HepG2 (cell line): ENCODE measurements at regions not wholly inside any gene's neighbourhood (a gene's known extent, or its start where the extent isn't known, plus 50 kb on each side); places are given as distances from the start of the nearest gene placed in this dataset.

ENCODE experiments used
- ATAC-seq: fragments of 200-7000 bp; cut with Tn5 transposase; 3 replicates; pipeline ENCODE4 v1.9.1; 2020; ENCODE audit warnings: mild to moderate bottlenecking, moderate library complexity
- BruUV-seq: library from RNA; stranded (reverse); fragments of 400-500 nt; replicated peaks from 2 replicates; lab custom pipeline; 2021; lab: Mats Ljungman, UMichigan
- CTCF ChIA-PET: fragments of 300-600 bp; formaldehyde crosslinking; extraction: SDS; loops from one replicate; lab custom pipeline; 2021; ENCODE audit warnings: low total read pairs, inconsistent platforms, low intra/inter-chr PET ratio; lab: Yijun Ruan, JAX
- POLR2A ChIA-PET: fragments of 350-600 bp; sonication (Branson Sonifier 250); formaldehyde crosslinking; loops from one replicate; lab custom pipeline; 2020; ENCODE audit warnings: antibody characterized with exemption, inconsistent platforms; lab: Yijun Ruan, JAX
- DNase-seq: peaks from one replicate; pipeline ENCODE4 v3.0.0-alpha.2; 2015; ENCODE audit warnings: low spot score
- FAIRE-seq: peaks from 3 replicates; lab custom pipeline; 2011; peaks lifted over from hg19 to GRCh38; lab: Jason Lieb, UNC
- H2AFZ ChIP-seq: one replicate; pipeline ENCODE4 v1.6.1; 2011; ENCODE audit warnings: low read length, inconsistent platforms
- H3K27ac ChIP-seq: fragments of 300-600 bp; 3 replicates; pipeline ENCODE4 v1.8.0; 2011; ENCODE audit warnings: mixed run types, mild to moderate bottlenecking, mixed read lengths, low read length, inconsistent platforms; ENCODE audit not compliant: insufficient read depth; ENCODE audit errors: extremely low read length
- H3K27me3 ChIP-seq, 2 experiments: fragments of 200-600 bp in 1 of 2; 2 replicates in 1 of 2; 3 replicates in 1 of 2; pipeline versions ENCODE4 v1.6.0 to v1.8.0; 2011; ENCODE audit warnings: low read length in 2 of 2, mild to moderate bottlenecking in 2 of 2, moderate library complexity in 2 of 2, inconsistent platforms in 1 of 2; ENCODE audit not compliant: insufficient read depth in 2 of 2, control insufficient read depth in 1 of 2
- H3K36me3 ChIP-seq, 2 experiments: fragments of 200-600 bp in 1 of 2; replicated peaks in 1 of 2; 2 replicates in 1 of 2; 3 replicates in 1 of 2; pipeline versions ENCODE4 v1.5.1 to v1.8.0; 2011; ENCODE audit warnings: low read length in 2 of 2, inconsistent platforms in 1 of 2; ENCODE audit not compliant: insufficient read depth in 2 of 2, control insufficient read depth in 1 of 2
- H3K4me1 ChIP-seq: 2 replicates; pipeline ENCODE4 v1.5.1; 2012; ENCODE audit warnings: low read length, inconsistent platforms; ENCODE audit not compliant: insufficient read depth
- H3K4me2 ChIP-seq: 2 replicates; pipeline ENCODE4 v1.6.0; 2011; ENCODE audit warnings: low read depth, low read length, inconsistent platforms
- H3K4me3 ChIP-seq, 3 experiments: fragments of 200-600 bp in 1 of 3; sonication (generic), shearing (Covaris generic) in 1 of 3; replicated peaks in 1 of 3; 2 replicates each; pipeline ENCODE4 v1.5.1; 2011 to 2016; ENCODE audit warnings: low read length in 3 of 3, inconsistent platforms in 2 of 3, low read depth in 2 of 3, mild to moderate bottlenecking in 2 of 3, control low read depth in 1 of 3, mixed read lengths in 1 of 3; ENCODE audit not compliant: insufficient read depth in 1 of 3
- H3K79me2 ChIP-seq: one replicate; pipeline ENCODE4 v1.6.1; 2011; ENCODE audit warnings: low read length, inconsistent platforms; ENCODE audit not compliant: insufficient read depth
- H3K9ac ChIP-seq: 2 replicates; pipeline ENCODE4 v1.6.0; 2011; ENCODE audit warnings: mild to moderate bottlenecking, low read depth, low read length, inconsistent platforms; ENCODE audit not compliant: insufficient read depth
- H3K9me3 ChIP-seq: 2 replicates; pipeline ENCODE4 v1.5.1; 2012; ENCODE audit warnings: mild to moderate bottlenecking, low read length
- H4K20me1 ChIP-seq: 2 replicates; pipeline ENCODE4 v1.6.0; 2011; ENCODE audit warnings: inconsistent platforms, mild to moderate bottlenecking, low read length, moderate library complexity; ENCODE audit not compliant: insufficient read depth
- FOXO1 ChIP-seq: sonication (generic); formaldehyde crosslinking; IDR thresholded peaks from 2 replicates; pipeline ENCODE4 v1.4.0; 2020; ENCODE audit warnings: missing genetic modification reagents
- HNRNPK ChIP-seq: fragments of 200-400 bp; formaldehyde crosslinking; IDR thresholded peaks from 2 replicates; pipeline ENCODE4 v1.6.1; 2018; ENCODE audit warnings: low read length, low read depth, moderate library complexity, mild to moderate bottlenecking; ENCODE audit not compliant: poor library complexity, severe bottlenecking
- NFE2 ChIP-seq: sonication (generic); formaldehyde crosslinking; IDR thresholded peaks from 2 replicates; pipeline ENCODE4 v1.4.0; 2020; ENCODE audit warnings: missing genetic modification reagents
- PCBP2 ChIP-seq: fragments of 200-400 bp; formaldehyde crosslinking; optimal IDR thresholded peaks from 2 replicates; pipeline ENCODE3; 2018; ENCODE audit warnings: low read length, low read depth; ENCODE audit not compliant: poor library complexity, severe bottlenecking
- SNAPC2 ChIP-seq: sonication (generic); formaldehyde crosslinking; IDR thresholded peaks from 2 replicates; pipeline ENCODE4 v1.8.1; 2022; ENCODE audit warnings: mild to moderate bottlenecking, missing genetic modification reagents
- ZFAT ChIP-seq: sonication (generic); formaldehyde crosslinking; conservative IDR thresholded peaks from 2 replicates; pipeline ENCODE4 v1.8.1; 2023; ENCODE audit warnings: missing genetic modification reagents, inconsistent platforms
- ZFP37 ChIP-seq: sonication (generic); formaldehyde crosslinking; IDR thresholded peaks from 2 replicates; pipeline ENCODE4 v1.4.0; 2020; ENCODE audit warnings: missing genetic modification reagents, borderline replicate concordance
- ZGPAT ChIP-seq: IDR thresholded peaks from 2 replicates; pipeline ENCODE4 v1.6.1; 2016; ENCODE audit warnings: mild to moderate bottlenecking
- ZNF225 ChIP-seq: sonication (generic); formaldehyde crosslinking; IDR thresholded peaks from 2 replicates; pipeline ENCODE4 v1.4.0; 2020; ENCODE audit warnings: mild to moderate bottlenecking, missing genetic modification reagents
- ZNF510 ChIP-seq: sonication (generic); formaldehyde crosslinking; IDR thresholded peaks from 2 replicates; pipeline ENCODE4 v1.4.0; 2020; ENCODE audit warnings: low read depth, mild to moderate bottlenecking, missing genetic modification reagents
- WGBS: methylation state at CpG from one replicate; pipeline ENCODE4 v1.1.6; 2017; ENCODE audit warnings: low lambda C conversion rate; 5-methylcytosine and 5-hydroxymethylcytosine counted together
- in situ Hi-C: cut with HindIII; loops from 2 replicates; pipeline ENCODE4 v1.10.0; 2017; ENCODE audit warnings: low pct_unique_long_range_greater_than_20kb; ENCODE audit not compliant: extremely low pct_ligation_motif_present
- intact Hi-C: fragments of 100-400 bp; cut with micrococcal nuclease; formaldehyde crosslinking; loops from one replicate; pipeline ENCODE4 v1.10.0; 2022; ENCODE audit not compliant: unreplicated experiment
- TF ChIP-seq, protein P1 (sequence below): sonication (generic); IDR thresholded peaks from 2 replicates; pipeline ENCODE4 v1.6.1; 2016; ENCODE audit warnings: low read depth, borderline replicate concordance
- TF ChIP-seq, protein P2 (sequence below): sonication (generic); formaldehyde crosslinking; IDR thresholded peaks from 2 replicates; pipeline ENCODE4 v1.4.0; 2020; ENCODE audit warnings: missing genetic modification reagents, mild to moderate bottlenecking, borderline replicate concordance
- TF ChIP-seq, protein P3 (sequence below): sonication (generic); formaldehyde crosslinking; IDR thresholded peaks from 2 replicates; pipeline ENCODE4 v1.8.1; 2023; ENCODE audit warnings: missing genetic modification reagents, inconsistent platforms, borderline replicate concordance

GRCh38 chr22:35483730-35484129 lies 56.9 kb upstream of the RASD2 start:
- Histone ChIP-seq H3K4me1 (no peaks in the 10 kb centered on the region), H3K36me3 (no peaks in the 10 kb centered on the region), H3K4me3 (no peak overlapping the region), H3K27me3 (peaks cover 1 to 52% of the 10 kb centered on the region in 2 experiments; a peak in 3 of 5 replicates), H3K9ac (no peak overlapping the region), H3K27ac (no peak overlapping the region), H3K4me2 (no peak overlapping the region), H3K9me3 (no peaks in the 10 kb centered on the region), H2AFZ (no peak overlapping the region), H3K79me2 (no peaks in the 10 kb centered on the region), H4K20me1 (no peaks in the 10 kb centered on the region)
- TF ChIP-seq ZGPAT (CRISPR knock-in tag): no peak
- peak; percentile 23 for TF ChIP-seq HNRNPK
- TF ChIP-seq PCBP2: peak; percentile 38
- ATAC-seq: no peak
- 18% methylated on average over 3 of the region's 3 CpGs for WGBS
- in situ Hi-C loops (no loop called here), intact Hi-C loops (no loop called here)
- POLR2A ChIA-PET: no interaction called here
- FAIRE-seq: no peak
- no TSS peak for BruUV-seq
- no peak for DNase-seq
- CTCF ChIA-PET: no interaction called here

DNA sequence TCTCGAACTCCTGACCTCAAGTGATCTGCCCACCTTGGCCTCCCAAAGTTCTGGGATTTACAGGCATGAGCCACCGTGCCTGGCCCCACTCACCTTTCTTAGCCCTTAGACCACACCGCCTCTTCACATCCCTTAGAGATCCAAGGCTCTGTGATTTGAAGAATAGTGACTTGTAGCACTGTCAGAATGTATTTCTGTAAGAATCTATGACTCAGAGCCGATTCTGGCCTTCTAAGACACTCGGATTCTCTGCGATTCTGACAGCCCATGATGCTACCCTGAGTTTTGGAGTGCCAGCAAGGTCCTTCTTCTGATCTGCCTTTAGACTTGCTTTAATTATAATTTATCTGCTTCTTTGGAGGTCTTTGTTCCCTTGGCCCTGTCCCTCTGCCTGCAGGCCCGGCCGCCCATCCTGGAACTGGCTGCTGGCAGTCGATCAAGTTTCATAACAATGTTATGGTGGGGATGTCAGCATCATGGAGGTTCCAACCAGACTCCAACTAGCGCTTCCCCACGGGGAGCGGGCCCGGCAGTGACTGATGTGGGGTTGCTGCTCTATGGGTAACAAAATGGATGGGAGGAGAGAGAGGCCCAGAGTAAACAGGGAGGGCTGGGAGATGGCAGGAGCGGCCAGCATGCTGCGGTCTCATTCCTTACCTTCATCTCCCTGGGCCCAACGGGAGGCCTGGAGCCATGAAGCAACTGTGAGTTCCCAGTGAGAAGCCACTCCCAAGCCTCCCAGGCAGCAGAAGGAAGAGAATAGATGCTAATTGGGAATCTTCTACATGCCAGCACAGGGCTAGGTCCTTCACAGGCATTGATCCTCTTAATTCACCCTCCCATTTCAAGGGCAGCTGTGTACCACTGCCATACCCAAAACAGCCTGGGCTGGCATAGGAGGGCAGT lies 55.7 kb upstream of the RASD2 start:
- POLR2A ChIA-PET: no interaction called here
- BruUV-seq: no TSS peak
- TF ChIP-seq, protein P1, sequence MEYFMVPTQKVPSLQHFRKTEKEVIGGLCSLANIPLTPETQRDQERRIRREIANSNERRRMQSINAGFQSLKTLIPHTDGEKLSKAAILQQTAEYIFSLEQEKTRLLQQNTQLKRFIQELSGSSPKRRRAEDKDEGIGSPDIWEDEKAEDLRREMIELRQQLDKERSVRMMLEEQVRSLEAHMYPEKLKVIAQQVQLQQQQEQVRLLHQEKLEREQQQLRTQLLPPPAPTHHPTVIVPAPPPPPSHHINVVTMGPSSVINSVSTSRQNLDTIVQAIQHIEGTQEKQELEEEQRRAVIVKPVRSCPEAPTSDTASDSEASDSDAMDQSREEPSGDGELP: no peak
- TF ChIP-seq, protein P2, sequence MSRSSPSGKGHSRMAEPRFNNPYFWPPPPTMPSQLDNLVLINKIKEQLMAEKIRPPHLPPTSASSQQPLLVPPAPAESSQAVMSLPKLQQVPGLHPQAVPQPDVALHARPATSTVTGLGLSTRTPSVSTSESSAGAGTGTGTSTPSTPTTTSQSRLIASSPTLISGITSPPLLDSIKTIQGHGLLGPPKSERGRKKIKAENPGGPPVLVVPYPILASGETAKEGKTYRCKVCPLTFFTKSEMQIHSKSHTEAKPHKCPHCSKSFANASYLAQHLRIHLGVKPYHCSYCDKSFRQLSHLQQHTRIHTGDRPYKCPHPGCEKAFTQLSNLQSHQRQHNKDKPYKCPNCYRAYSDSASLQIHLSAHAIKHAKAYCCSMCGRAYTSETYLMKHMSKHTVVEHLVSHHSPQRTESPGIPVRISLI (CRISPR knock-in tag): no peak
- TF ChIP-seq ZFAT (CRISPR knock-in tag) (no peak), ZFP37 (CRISPR knock-in tag) (no peak), SNAPC2 (CRISPR knock-in tag) (no peak), NFE2 (CRISPR knock-in tag) (no peak), FOXO1 (no peak), ZNF510 (CRISPR knock-in tag) (no peak), ZNF225 (CRISPR knock-in tag) (no peak)
- TF ChIP-seq, protein P3, sequence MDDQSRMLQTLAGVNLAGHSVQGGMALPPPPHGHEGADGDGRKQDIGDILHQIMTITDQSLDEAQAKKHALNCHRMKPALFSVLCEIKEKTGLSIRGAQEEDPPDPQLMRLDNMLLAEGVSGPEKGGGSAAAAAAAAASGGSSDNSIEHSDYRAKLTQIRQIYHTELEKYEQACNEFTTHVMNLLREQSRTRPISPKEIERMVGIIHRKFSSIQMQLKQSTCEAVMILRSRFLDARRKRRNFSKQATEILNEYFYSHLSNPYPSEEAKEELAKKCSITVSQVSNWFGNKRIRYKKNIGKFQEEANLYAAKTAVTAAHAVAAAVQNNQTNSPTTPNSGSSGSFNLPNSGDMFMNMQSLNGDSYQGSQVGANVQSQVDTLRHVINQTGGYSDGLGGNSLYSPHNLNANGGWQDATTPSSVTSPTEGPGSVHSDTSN (CRISPR knock-in tag): no peak

More for the DNA sequence above, 55.7 kb upstream of the RASD2 start:
- Histone ChIP-seq H3K9me3 (no peaks in the 10 kb centered on the region), H3K36me3 (no peaks in the 10 kb centered on the region), H2AFZ (no peak overlapping the region), H3K27me3 (peaks cover 2 to 52% of the 10 kb centered on the region in 2 experiments; a peak in 3 of 5 replicates), H3K79me2 (no peaks in the 10 kb centered on the region), H3K4me2 (no peak overlapping the region), H3K9ac (no peak overlapping the region), H4K20me1 (no peaks in the 10 kb centered on the region), H3K4me3 (no peak overlapping the region), H3K4me1 (no peaks in the 10 kb centered on the region), H3K27ac (no peak overlapping the region)
- DNase-seq (no peak), FAIRE-seq (no peak), ATAC-seq (no peak; the same call in 2 of the 3 replicates)
- in situ Hi-C loops (no loop called here), intact Hi-C loops (no loop called here)
- WGBS: 23% methylated on average over 16 of the region's 16 CpGs
- CTCF ChIA-PET: no interaction called here
